Epithelial cell of proximal tubule (primary cell): ENCODE measurements at regions not wholly inside any gene's neighbourhood (a gene's known extent, or its start where the extent isn't known, plus 50 kb on each side); places are given as distances from the start of the nearest gene placed in this dataset.

Experiments
- DNase-seq: peaks from one replicate; pipeline ENCODE4 v3.0.0-alpha.2; 2011; ENCODE audit warnings: low read depth
- H3K4me3 ChIP-seq: 2 replicates; pipeline ENCODE4 v1.5.1; 2011; ENCODE audit warnings: low read depth, mild to moderate bottlenecking, low read length
- TF ChIP-seq, protein P1 (sequence below): conservative IDR thresholded peaks from 2 replicates; pipeline ENCODE4 v1.5.1; 2012; ENCODE audit warnings: low read depth, mild to moderate bottlenecking, low read length

DNA sequence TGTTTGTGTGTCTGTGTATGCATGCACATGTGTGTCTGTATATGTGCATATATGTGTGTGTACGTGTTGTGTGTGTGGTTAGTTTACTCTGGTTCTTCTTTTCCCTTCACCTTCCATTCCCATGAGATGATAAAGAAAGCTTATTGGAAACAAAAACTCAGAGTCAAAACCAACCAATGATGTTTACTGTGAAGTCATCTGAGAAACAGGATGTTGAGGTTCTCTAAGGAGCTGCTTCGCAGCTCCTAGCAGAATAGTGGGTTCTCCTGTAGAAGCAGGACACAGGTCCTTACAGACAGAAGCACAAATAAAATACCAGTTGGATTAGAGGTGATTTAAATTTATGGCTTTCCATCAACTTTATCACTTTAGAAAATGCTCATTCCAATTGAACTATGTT is 256.1 kb upstream of the PLET1 start:
- TF ChIP-seq, protein P1, sequence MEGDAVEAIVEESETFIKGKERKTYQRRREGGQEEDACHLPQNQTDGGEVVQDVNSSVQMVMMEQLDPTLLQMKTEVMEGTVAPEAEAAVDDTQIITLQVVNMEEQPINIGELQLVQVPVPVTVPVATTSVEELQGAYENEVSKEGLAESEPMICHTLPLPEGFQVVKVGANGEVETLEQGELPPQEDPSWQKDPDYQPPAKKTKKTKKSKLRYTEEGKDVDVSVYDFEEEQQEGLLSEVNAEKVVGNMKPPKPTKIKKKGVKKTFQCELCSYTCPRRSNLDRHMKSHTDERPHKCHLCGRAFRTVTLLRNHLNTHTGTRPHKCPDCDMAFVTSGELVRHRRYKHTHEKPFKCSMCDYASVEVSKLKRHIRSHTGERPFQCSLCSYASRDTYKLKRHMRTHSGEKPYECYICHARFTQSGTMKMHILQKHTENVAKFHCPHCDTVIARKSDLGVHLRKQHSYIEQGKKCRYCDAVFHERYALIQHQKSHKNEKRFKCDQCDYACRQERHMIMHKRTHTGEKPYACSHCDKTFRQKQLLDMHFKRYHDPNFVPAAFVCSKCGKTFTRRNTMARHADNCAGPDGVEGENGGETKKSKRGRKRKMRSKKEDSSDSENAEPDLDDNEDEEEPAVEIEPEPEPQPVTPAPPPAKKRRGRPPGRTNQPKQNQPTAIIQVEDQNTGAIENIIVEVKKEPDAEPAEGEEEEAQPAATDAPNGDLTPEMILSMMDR: no peak
- no peak for DNase-seq
- no peak overlapping the region for H3K4me3 ChIP-seq

DNA sequence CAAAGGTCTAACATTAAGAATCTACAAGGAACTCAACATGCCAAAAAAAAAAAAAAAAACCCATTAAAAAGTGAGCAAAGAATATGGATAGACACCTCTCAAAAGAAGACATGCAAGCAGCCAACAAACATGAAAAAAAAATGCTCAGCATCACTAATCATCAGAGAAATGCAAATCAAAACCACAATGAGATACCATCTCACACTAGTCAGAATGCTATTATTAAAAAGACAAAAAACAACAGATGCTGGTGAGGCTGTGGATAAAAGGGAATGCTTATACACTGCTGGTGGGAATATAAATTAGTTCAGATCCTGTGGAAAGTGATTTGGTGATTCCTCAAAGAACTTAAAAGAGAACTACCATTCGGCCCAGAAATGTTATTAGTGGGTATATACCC is 257.7 kb upstream of the PLET1 start:
- no peak overlapping the region for H3K4me3 ChIP-seq
- no peak for DNase-seq
- TF ChIP-seq, protein P1: no peak

DNA sequence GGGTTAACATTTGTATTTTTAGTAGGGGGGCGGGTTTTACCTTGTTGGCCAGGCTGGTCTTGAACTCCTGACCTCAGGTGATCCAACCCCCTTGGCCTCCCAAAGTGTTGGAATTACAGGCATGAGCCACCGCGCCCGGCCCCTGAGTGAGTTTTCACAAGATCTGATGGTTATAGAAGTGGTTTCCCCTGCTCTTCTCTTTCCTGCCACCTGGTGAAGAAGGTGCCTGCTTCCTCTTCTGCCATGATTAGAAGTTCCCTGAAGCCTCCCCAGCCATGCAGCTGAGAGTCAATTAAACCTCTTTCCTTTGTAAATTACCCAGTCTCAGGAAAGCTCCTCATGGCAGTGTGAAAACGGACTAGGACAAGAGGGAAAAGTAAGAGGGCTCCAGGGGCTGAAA is 259.1 kb upstream of the PLET1 start:
- no peak overlapping the region for H3K4me3 ChIP-seq
- no peak for DNase-seq
- TF ChIP-seq, protein P1: no peak

DNA sequence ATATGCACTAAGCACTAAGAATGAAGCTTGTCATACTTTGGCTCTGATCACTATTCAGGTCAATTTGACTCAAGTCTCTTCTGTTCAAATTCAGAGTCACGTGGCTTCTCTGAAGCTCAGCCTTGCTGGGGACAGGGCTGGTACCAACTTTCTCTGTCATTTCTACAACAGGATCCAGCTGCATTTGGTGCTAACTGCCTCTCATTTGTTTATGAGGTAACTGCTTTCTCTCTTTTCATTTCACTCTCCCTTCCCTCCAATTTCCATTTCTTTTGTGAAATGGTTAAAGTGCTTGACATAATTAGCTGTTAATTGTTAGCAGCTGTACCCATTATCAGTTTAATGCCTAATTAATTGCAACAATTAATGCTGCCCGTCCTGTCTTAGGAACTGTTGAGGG is 259.7 kb upstream of the PLET1 start:
- TF ChIP-seq, protein P1: no peak
- DNase-seq: no peak
- H3K4me3 ChIP-seq: no peak overlapping the region

DNA sequence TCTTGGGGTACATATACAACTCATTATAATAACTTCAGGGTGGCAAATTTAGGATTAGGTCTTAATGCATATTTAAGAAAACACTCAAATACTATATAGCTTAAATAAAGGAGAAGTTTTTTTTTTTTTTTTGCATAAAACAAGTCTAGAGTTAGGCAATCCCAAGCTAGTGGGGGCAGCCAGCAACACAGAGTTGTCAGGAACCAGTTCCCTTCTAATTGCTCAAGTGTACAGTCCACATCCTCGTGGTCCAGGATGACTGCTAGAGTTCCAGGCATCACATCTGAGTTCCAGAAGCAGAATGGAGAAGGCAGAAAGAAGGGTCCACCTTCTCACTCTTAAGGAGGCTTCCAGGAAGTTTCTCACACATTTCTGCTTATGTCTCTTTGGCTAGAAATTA is 261.9 kb upstream of the PLET1 start:
- no peak overlapping the region for H3K4me3 ChIP-seq
- TF ChIP-seq, protein P1: no peak
- DNase-seq: no peak

DNA sequence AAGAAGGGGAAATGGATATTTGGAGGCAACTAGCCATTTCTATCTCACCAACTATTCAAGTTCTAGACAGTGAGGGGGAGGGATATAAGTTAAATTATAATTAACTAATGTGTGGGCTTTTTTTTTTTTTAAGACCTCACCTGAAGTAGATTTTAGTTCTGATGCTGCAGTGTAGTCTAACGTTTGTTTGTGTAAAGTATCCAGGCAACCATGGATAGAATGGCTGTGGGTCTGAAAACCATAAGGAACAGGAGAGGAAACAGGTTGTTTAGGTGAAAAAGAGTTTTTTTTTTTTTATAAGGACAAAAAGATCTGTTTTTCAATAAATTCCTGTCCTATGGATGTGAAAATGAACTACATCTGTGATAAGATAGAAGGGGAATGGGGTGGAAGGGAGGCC is 262.4 kb upstream of the PLET1 start:
- TF ChIP-seq, protein P1: no peak
- DNase-seq: no peak
- no peak overlapping the region for H3K4me3 ChIP-seq

DNA sequence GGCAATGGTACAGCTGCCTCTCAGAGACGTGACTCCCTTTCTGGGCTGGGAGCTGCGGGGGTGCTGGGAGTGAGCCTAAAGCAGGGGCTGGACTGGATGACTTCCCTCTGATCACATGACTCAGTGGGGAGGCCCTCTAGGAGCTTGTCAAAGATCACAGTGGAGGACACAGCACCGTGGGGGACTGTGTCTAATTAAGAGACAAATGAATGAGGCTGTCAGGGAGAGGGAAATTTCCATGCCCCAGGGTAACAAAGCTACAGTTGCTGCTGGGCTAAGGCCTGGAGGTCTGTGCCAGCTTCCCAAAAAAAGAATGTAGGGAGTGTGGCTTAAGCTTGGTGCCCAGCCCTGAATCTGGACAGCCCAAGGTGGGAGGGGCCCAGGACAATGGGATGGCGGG is 262.8 kb upstream of the PLET1 start:
- no peak for DNase-seq
- TF ChIP-seq, protein P1: no peak
- no peak overlapping the region for H3K4me3 ChIP-seq
